K562 (cell line): ENCODE measurements at regions not wholly inside any gene's neighbourhood (a gene's known extent, or its start where the extent isn't known, plus 50 kb on each side); places are given as distances from the start of the nearest gene placed in this dataset.

Experiments used
- CTCF ChIP-seq, 3 experiments: IDR thresholded peaks in 2 of 3; conservative IDR thresholded peaks in 1 of 3; 2 replicates each; pipeline ENCODE4 v1.5.1; 2011 to 2012; ENCODE audit warnings: low read length in 3 of 3, mild to moderate bottlenecking in 3 of 3, control low read depth in 2 of 3, improper control_type of control experiment in 1 of 3, inconsistent platforms in 1 of 3, low read depth in 1 of 3, mixed read lengths in 1 of 3, moderate library complexity in 1 of 3; ENCODE audit not compliant: insufficient read depth in 2 of 3
- DNMT1 ChIP-seq: fragments of 450-650 bp; IDR thresholded peaks from 2 replicates; pipeline ENCODE4 v1.6.1; 2016; ENCODE audit warnings: antibody characterized with exemption, mild to moderate bottlenecking
- JUN ChIP-seq, 2 experiments: sonication (generic) in 1 of 2; formaldehyde crosslinking in 1 of 2; IDR thresholded peaks; 2 replicates each; pipeline versions ENCODE4 v1.6.1 to v1.8.0; 2012 to 2022; ENCODE audit warnings: borderline replicate concordance in 2 of 2, mild to moderate bottlenecking in 2 of 2, improper control_type of control experiment in 1 of 2, low read depth in 1 of 2, low read length in 1 of 2, missing genetic modification reagents in 1 of 2
- MAFG ChIP-seq: fragments of 450-650 bp; conservative IDR thresholded peaks from 2 replicates; pipeline ENCODE4 v1.6.1; 2016; ENCODE audit warnings: missing genetic modification characterization, missing compliant biosample characterization
- MLX ChIP-seq, 2 experiments: fragments of 450-650 bp in 1 of 2; sonication (generic) in 1 of 2; formaldehyde crosslinking; conservative IDR thresholded peaks; 2 replicates each; pipeline versions ENCODE4 v1.4.0 to v1.8.1; 2020 to 2022; ENCODE audit warnings: mild to moderate bottlenecking in 1 of 2, missing genetic modification reagents in 1 of 2
- MXD1 ChIP-seq: fragments of 250-450 bp; sonication (Bioruptor Pico); IDR thresholded peaks from 2 replicates; pipeline ENCODE4 v1.8.0; 2021; ENCODE audit warnings: borderline replicate concordance, mild to moderate bottlenecking, moderate library complexity; ENCODE audit not compliant: poor library complexity, severe bottlenecking
- NR2C2 ChIP-seq, 2 experiments: fragments of 200-800 bp in 1 of 2; sonication (Bioruptor generic) in 1 of 2; sonication (generic) in 1 of 2; formaldehyde crosslinking in 1 of 2; IDR thresholded peaks; 2 replicates each; pipeline versions ENCODE4 v1.6.1 to v1.8.0; 2016 to 2022; ENCODE audit warnings: mild to moderate bottlenecking in 1 of 2, missing compliant biosample characterization in 1 of 2, missing genetic modification characterization in 1 of 2, missing genetic modification reagents in 1 of 2
- POLR2A ChIP-seq: fragments of 450-650 bp; conservative IDR thresholded peaks from 2 replicates; pipeline ENCODE4 v1.6.1; 2016
- SMAD2 ChIP-seq: fragments of 150-350 bp; IDR thresholded peaks from 2 replicates; pipeline ENCODE4 v1.6.1; 2014; ENCODE audit warnings: low read depth, mild to moderate bottlenecking, low read length
- STAT6 ChIP-seq: sonication (generic); formaldehyde crosslinking; IDR thresholded peaks from 2 replicates; pipeline ENCODE4 v1.8.1; 2023; ENCODE audit warnings: mild to moderate bottlenecking, missing genetic modification reagents
- TEAD4 ChIP-seq, 2 experiments: sonication (generic) in 1 of 2; formaldehyde crosslinking in 1 of 2; IDR thresholded peaks; 2 replicates each; pipeline versions ENCODE4 v1.6.1 to v1.8.0; 2012 to 2022; ENCODE audit warnings: borderline replicate concordance in 1 of 2, inconsistent platforms in 1 of 2, low read length in 1 of 2, mild to moderate bottlenecking in 1 of 2, missing genetic modification reagents in 1 of 2

- no peak for TF ChIP-seq POLR2A
- TF ChIP-seq JUN (IDR thresholded peaks at IDR 0.05; ENCODE audit: borderline replicate concordance, low read depth, low read length) = no peak
- no peak for TF ChIP-seq JUN (CRISPR knock-in tag; IDR thresholded peaks at IDR 0.05; ENCODE audit: borderline replicate concordance)
- no peak for TF ChIP-seq NR2C2 (CRISPR knock-in tag; IDR thresholded peaks at IDR 0.05)
- no peak for TF ChIP-seq NR2C2 (tag; IDR thresholded peaks at IDR 0.05)
- TF ChIP-seq MXD1 (CRISPR knock-in tag) = no peak
- no peak for TF ChIP-seq MAFG (tag)
- TF ChIP-seq STAT6 (CRISPR knock-in tag) = no peak
- TF ChIP-seq DNMT1 = no peak
- no peak for TF ChIP-seq SMAD2
- no peak for TF ChIP-seq MLX (CRISPR knock-in tag; conservative IDR thresholded peaks at IDR 0.05)
- TF ChIP-seq CTCF (IDR thresholded peaks at IDR 0.05 in 2 of 3, conservative IDR thresholded peaks at IDR 0.05 in 1 of 3; ENCODE audit: insufficient read depth in 2 of 3, low read depth in 1 of 3, low read length in 3 of 3) = no peak
- TF ChIP-seq TEAD4 (IDR thresholded peaks at IDR 0.05; ENCODE audit: low read length) = no peak
- no peak for TF ChIP-seq TEAD4 (CRISPR knock-in tag; IDR thresholded peaks at IDR 0.05; ENCODE audit: borderline replicate concordance)
Measured at GRCh38 chr9:26371236-26371635, 521.4 kb downstream of the CAAP1 start.
